MG63 (cell line): ENCODE measurements at regions not wholly inside any gene's neighbourhood (a gene's known extent, or its start where the extent isn't known, plus 50 kb on each side); places are given as distances from the start of the nearest gene placed in this dataset.

Experiments
- DNase-seq: peaks from one replicate; pipeline ENCODE4 v3.0.0-alpha.2; 2020
- H3K27me3 ChIP-seq: fragments of 250-450 bp; sonication (Bioruptor Pico); 2 replicates; pipeline ENCODE4 v1.5.1; 2020; ENCODE audit warnings: mild to moderate bottlenecking, moderate library complexity
- H3K36me3 ChIP-seq: fragments of 250-450 bp; sonication (Bioruptor Pico); 2 replicates; pipeline ENCODE4 v1.5.1; 2020; ENCODE audit warnings: mild to moderate bottlenecking, moderate library complexity
- H3K4me3 ChIP-seq: fragments of 250-450 bp; sonication (Bioruptor Pico); 2 replicates; pipeline ENCODE4 v1.5.1; 2020; ENCODE audit warnings: mild to moderate bottlenecking, moderate library complexity
- H3K9me3 ChIP-seq: fragments of 250-450 bp; sonication (Bioruptor Pico); 2 replicates; pipeline ENCODE4 v1.5.1; 2020; ENCODE audit warnings: mild to moderate bottlenecking, moderate library complexity

GRCh38 chr4:26074712-26075430 lies 160.9 kb downstream of the SMIM20 start:
- DNase-seq = no peak
- H3K27me3 ChIP-seq = no peaks in the 10 kb centered on the region
- H3K4me3 ChIP-seq = no peak overlapping the region
- H3K36me3 ChIP-seq = no peaks in the 10 kb centered on the region
- H3K9me3 ChIP-seq = peaks cover 7% of the 10 kb centered on the region

GRCh38 chr4:26075583-26075982 lies 161.6 kb downstream of the SMIM20 start:
- no peaks in the 10 kb centered on the region for H3K36me3 ChIP-seq
- no peak for DNase-seq
- no peak overlapping the region for H3K4me3 ChIP-seq
- H3K9me3 ChIP-seq = peaks cover 7% of the 10 kb centered on the region
- H3K27me3 ChIP-seq = no peaks in the 10 kb centered on the region

- no peak for DNase-seq
- H3K9me3 ChIP-seq = peaks cover 7% of the 10 kb centered on the region
- H3K36me3 ChIP-seq = no peaks in the 10 kb centered on the region
- no peaks in the 10 kb centered on the region for H3K27me3 ChIP-seq
- no peak overlapping the region for H3K4me3 ChIP-seq
These were observed 162.1 kb downstream of the SMIM20 start for GRCh38 chr4:26076000-26076587.

- Histone ChIP-seq H3K27me3 (no peaks in the 10 kb centered on the region), H3K9me3 (peaks cover 7% of the 10 kb centered on the region), H3K4me3 (no peak overlapping the region), H3K36me3 (no peaks in the 10 kb centered on the region)
- DNase-seq = no peak
These were observed 162.9 kb downstream of the SMIM20 start for GRCh38 chr4:26076896-26077295.

GRCh38 chr4:26077756-26078155 lies 163.7 kb downstream of the SMIM20 start:
- no peak overlapping the region for H3K4me3 ChIP-seq
- DNase-seq = no peak
- no peaks in the 10 kb centered on the region for H3K36me3 ChIP-seq
- no peaks in the 10 kb centered on the region for H3K27me3 ChIP-seq
- peaks cover 7% of the 10 kb centered on the region for H3K9me3 ChIP-seq

- DNase-seq = no peak
- no peak overlapping the region for H3K4me3 ChIP-seq
- no peaks in the 10 kb centered on the region for H3K27me3 ChIP-seq
These were observed 167.0 kb downstream of the SMIM20 start for GRCh38 chr4:26080870-26081628.

GRCh38 chr4:26081795-26082498 lies 167.9 kb downstream of the SMIM20 start:
- Histone ChIP-seq H3K4me3 (no peak overlapping the region), H3K9me3 (0 out of 2 replicates have a peak, but pooled peaks cover 2% of the 10 kb centered on the region), H3K27me3 (no peaks in the 10 kb centered on the region), H3K36me3 (no peaks in the 10 kb centered on the region)
- DNase-seq = no peak

More at GRCh38 chr4:26080870-26081628, 167.0 kb downstream of the SMIM20 start:
- Histone ChIP-seq H3K36me3 (no peaks in the 10 kb centered on the region), H3K9me3 (peaks cover 7% of the 10 kb centered on the region)

- Histone ChIP-seq H3K27me3 (no peaks in the 10 kb centered on the region), H3K9me3 (no peaks in the 10 kb centered on the region)
- no peak for DNase-seq
These were observed 168.5 kb downstream of the SMIM20 start for GRCh38 chr4:26082565-26082964.

GRCh38 chr4:26083987-26084386 lies 170.0 kb downstream of the SMIM20 start:
- Histone ChIP-seq H3K4me3 (no peak overlapping the region), H3K9me3 (no peaks in the 10 kb centered on the region), H3K27me3 (no peaks in the 10 kb centered on the region), H3K36me3 (no peaks in the 10 kb centered on the region)
- peak; percentile 67 for DNase-seq

More at GRCh38 chr4:26082565-26082964, 168.5 kb downstream of the SMIM20 start:
- Histone ChIP-seq H3K36me3 (no peaks in the 10 kb centered on the region), H3K4me3 (no peak overlapping the region)

GRCh38 chr4:26084414-26084813 lies 170.4 kb downstream of the SMIM20 start:
- Histone ChIP-seq H3K36me3 (no peaks in the 10 kb centered on the region), H3K27me3 (no peaks in the 10 kb centered on the region), H3K9me3 (no peaks in the 10 kb centered on the region), H3K4me3 (no peak overlapping the region)
- no peak for DNase-seq

- H3K9me3 ChIP-seq = peaks cover 4% of the 10 kb centered on the region
- H3K4me3 ChIP-seq = no peak overlapping the region
- DNase-seq = no peak
- no peaks in the 10 kb centered on the region for H3K27me3 ChIP-seq
- H3K36me3 ChIP-seq = no peaks in the 10 kb centered on the region
These were observed 171.5 kb downstream of the SMIM20 start for GRCh38 chr4:26085551-26085950.

- DNase-seq = peak; percentile 9
- Histone ChIP-seq H3K4me3 (no peak overlapping the region), H3K27me3 (no peaks in the 10 kb centered on the region)
These were observed 172.8 kb downstream of the SMIM20 start for GRCh38 chr4:26086621-26087441.

GRCh38 chr4:26088433-26088928 lies 174.5 kb downstream of the SMIM20 start:
- H3K4me3 ChIP-seq = no peak overlapping the region
- H3K36me3 ChIP-seq = no peaks in the 10 kb centered on the region
- no peaks in the 10 kb centered on the region for H3K27me3 ChIP-seq
- peaks cover 9% of the 10 kb centered on the region for H3K9me3 ChIP-seq
- DNase-seq = peak; percentile 64

More at GRCh38 chr4:26086621-26087441, 172.8 kb downstream of the SMIM20 start:
- Histone ChIP-seq H3K36me3 (no peaks in the 10 kb centered on the region), H3K9me3 (peaks cover 9% of the 10 kb centered on the region)

- Histone ChIP-seq H3K36me3 (no peaks in the 10 kb centered on the region), H3K4me3 (no peak overlapping the region), H3K27me3 (no peaks in the 10 kb centered on the region), H3K9me3 (peaks cover 9% of the 10 kb centered on the region)
- DNase-seq = no peak
These were observed 179.5 kb downstream of the SMIM20 start for GRCh38 chr4:26093551-26093950.

GRCh38 chr4:26094076-26094475 lies 180.1 kb downstream of the SMIM20 start:
- DNase-seq = no peak
- H3K27me3 ChIP-seq = no peaks in the 10 kb centered on the region
- no peak overlapping the region for H3K4me3 ChIP-seq
- H3K9me3 ChIP-seq = peaks cover 9% of the 10 kb centered on the region
- no peaks in the 10 kb centered on the region for H3K36me3 ChIP-seq

- Histone ChIP-seq H3K27me3 (no peaks in the 10 kb centered on the region), H3K4me3 (no peak overlapping the region), H3K9me3 (peaks cover 9% of the 10 kb centered on the region), H3K36me3 (no peaks in the 10 kb centered on the region)
- DNase-seq = no peak
These were observed 180.9 kb downstream of the SMIM20 start for GRCh38 chr4:26094911-26095310.
